Fibroblast of the aortic adventitia (primary cell): ENCODE measurements at regions not wholly inside any gene's neighbourhood (a gene's known extent, or its start where the extent isn't known, plus 50 kb on each side); places are given as distances from the start of the nearest gene placed in this dataset.

Experiments used
- DNase-seq: peaks from one replicate; pipeline ENCODE4 v3.0.0-alpha.2; 2010; ENCODE audit warnings: low read depth
- H3K4me3 ChIP-seq: 2 replicates; pipeline ENCODE4 v1.5.1; 2011; ENCODE audit warnings: low read depth, mild to moderate bottlenecking, control low read depth, low read length, moderate library complexity
- CTCF ChIP-seq: IDR thresholded peaks from 2 replicates; pipeline ENCODE4 v1.5.1; 2011; ENCODE audit warnings: mild to moderate bottlenecking, low read length, control low read depth, inconsistent platforms; ENCODE audit not compliant: insufficient read depth

- no peak for DNase-seq
- no peak for TF ChIP-seq CTCF
- H3K4me3 ChIP-seq = no peak overlapping the region
Observed at GRCh38 chr13:107730813-107731212, 484.5 kb downstream of the LIG4 start.

GRCh38 chr13:107721125-107721869 is 494.0 kb downstream of the LIG4 start:
- TF ChIP-seq CTCF = no peak
- no peak for DNase-seq
- no peak overlapping the region for H3K4me3 ChIP-seq

- TF ChIP-seq CTCF = no peak
- DNase-seq = no peak
Observed at GRCh38 chr13:107716741-107717140, 498.6 kb downstream of the LIG4 start.

GRCh38 chr13:107716241-107716640 is 499.1 kb downstream of the LIG4 start:
- no peak for DNase-seq
- no peak for TF ChIP-seq CTCF
- H3K4me3 ChIP-seq = no peak overlapping the region

More at GRCh38 chr13:107716741-107717140, 498.6 kb downstream of the LIG4 start:
- no peak overlapping the region for H3K4me3 ChIP-seq

- no peak for DNase-seq
- TF ChIP-seq CTCF = no peak
- no peak overlapping the region for H3K4me3 ChIP-seq
Observed at GRCh38 chr13:107715496-107715895, 499.8 kb downstream of the LIG4 start.

GRCh38 chr13:107713314-107713713 is 502.0 kb downstream of the LIG4 start:
- peak; percentile 2 for DNase-seq
- no peak for TF ChIP-seq CTCF
- H3K4me3 ChIP-seq = no peak overlapping the region

- no peak overlapping the region for H3K4me3 ChIP-seq
- DNase-seq = no peak
- no peak for TF ChIP-seq CTCF
Observed at GRCh38 chr13:107712145-107712860, 503.0 kb downstream of the LIG4 start.
